Uterus (tissue), 2 donors: ENCODE measurements at regions not wholly inside any gene's neighbourhood (a gene's known extent, or its start where the extent isn't known, plus 50 kb on each side); places are given as distances from the start of the nearest gene placed in this dataset.

Source experiments
- POLR2A ChIP-seq, 2 donors: fragments of 450-650 bp; IDR thresholded peaks; one replicate each; pipeline ENCODE4 v1.6.1; 2016; ENCODE audit warnings: antibody characterized with exemption in 2 of 2, mild to moderate bottlenecking in 1 of 2, moderate library complexity in 1 of 2
- TF ChIP-seq, protein P1 (sequence below), 4 experiments: fragments of 200-600 bp in 2 of 4; fragments of 450-650 bp in 2 of 4; sonication (generic) in 2 of 4; IDR thresholded peaks; one replicate each; pipeline ENCODE4 v1.5.1; 2016 to 2019; ENCODE audit warnings: antibody characterized with exemption in 4 of 4, mild to moderate bottlenecking in 2 of 4, moderate library complexity in 1 of 4

DNA sequence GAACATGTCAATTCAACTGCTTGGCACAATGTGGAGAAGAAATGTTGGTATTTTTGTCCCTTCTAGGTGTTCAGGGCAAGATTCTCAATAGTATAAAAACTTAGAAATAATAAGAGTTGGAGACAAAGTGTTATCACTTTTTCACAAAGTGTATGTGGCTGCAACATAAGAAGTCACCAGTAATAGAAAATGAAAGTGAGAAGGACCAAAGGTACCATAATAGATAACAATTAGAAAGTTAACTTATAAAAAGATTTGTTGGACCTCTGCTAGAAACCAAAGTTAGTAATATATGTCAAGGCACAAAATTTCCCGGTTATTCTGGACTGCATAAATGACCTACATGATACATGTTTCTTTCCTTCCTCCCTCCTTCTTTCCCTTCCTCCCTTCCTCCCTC lies 1535.3 kb downstream of the EFNA5 start:
- TF ChIP-seq, protein P1, sequence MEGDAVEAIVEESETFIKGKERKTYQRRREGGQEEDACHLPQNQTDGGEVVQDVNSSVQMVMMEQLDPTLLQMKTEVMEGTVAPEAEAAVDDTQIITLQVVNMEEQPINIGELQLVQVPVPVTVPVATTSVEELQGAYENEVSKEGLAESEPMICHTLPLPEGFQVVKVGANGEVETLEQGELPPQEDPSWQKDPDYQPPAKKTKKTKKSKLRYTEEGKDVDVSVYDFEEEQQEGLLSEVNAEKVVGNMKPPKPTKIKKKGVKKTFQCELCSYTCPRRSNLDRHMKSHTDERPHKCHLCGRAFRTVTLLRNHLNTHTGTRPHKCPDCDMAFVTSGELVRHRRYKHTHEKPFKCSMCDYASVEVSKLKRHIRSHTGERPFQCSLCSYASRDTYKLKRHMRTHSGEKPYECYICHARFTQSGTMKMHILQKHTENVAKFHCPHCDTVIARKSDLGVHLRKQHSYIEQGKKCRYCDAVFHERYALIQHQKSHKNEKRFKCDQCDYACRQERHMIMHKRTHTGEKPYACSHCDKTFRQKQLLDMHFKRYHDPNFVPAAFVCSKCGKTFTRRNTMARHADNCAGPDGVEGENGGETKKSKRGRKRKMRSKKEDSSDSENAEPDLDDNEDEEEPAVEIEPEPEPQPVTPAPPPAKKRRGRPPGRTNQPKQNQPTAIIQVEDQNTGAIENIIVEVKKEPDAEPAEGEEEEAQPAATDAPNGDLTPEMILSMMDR (IDR thresholded peaks at IDR 0.05): no peak
- TF ChIP-seq POLR2A (IDR thresholded peaks at IDR 0.05): no peak
